ENCODE measurements at regions not wholly inside any gene's neighbourhood (a gene's known extent, or its start where the extent isn't known, plus 50 kb on each side); places are given as distances from the start of the nearest gene placed in this dataset.

GRCh38 chr1:99083338-99083737 lies 78.7 kb upstream of the PLPPR5 start:
- Histone ChIP-seq H3K27me3 (ENCODE audit: insufficient read depth, low read length) (no peaks in the 10 kb centered on the region), H3K27ac (ENCODE audit: insufficient read length, low read depth, low read length) (no peak overlapping the region), H2BK5ac (ENCODE audit: insufficient read length, low read length) (no peak overlapping the region), H3K4ac (ENCODE audit: low read depth, low read length) (no peak overlapping the region), H3T11ph (ENCODE audit: low read length) (no peak overlapping the region), H3K9me3 (ENCODE audit: control insufficient read depth, low read depth, low read length) (no peaks in the 10 kb centered on the region), H3K23ac (ENCODE audit: insufficient read length, low read depth, low read length) (no peak overlapping the region), H3K9ac (ENCODE audit: extremely low read depth, insufficient read length, low read length) (no peak overlapping the region), H3K14ac (ENCODE audit: insufficient read depth, low read length) (no peak overlapping the region), H2BK15ac (ENCODE audit: low read depth, low read length) (no peak overlapping the region), H3K4me2 (ENCODE audit: insufficient read depth, insufficient read length, low read length) (no peak overlapping the region), H2BK20ac (ENCODE audit: low read depth, low read length, poor library complexity, severe bottlenecking) (no peak overlapping the region), H3K79me1 (ENCODE audit: insufficient read depth, low read depth, low read length, poor library complexity, severe bottlenecking) (no peaks in the 10 kb centered on the region), H4K20me1 (ENCODE audit: control insufficient read depth, insufficient read depth, insufficient read length) (no peaks in the 10 kb centered on the region), H3K4me1 (ENCODE audit: insufficient read depth, low read length) (no peaks in the 10 kb centered on the region), H2BK12ac (ENCODE audit: insufficient read length, low read depth, low read length) (no peak overlapping the region), H3K79me2 (ENCODE audit: insufficient read depth, low read length) (no peaks in the 10 kb centered on the region), H2BK120ac (ENCODE audit: low read depth, low read length, poor library complexity, severe bottlenecking) (no peak overlapping the region), H3K18ac (ENCODE audit: insufficient read length, low read depth, low read length) (no peak overlapping the region), H3K56ac (ENCODE audit: insufficient read length, low read depth, low read length) (no peak overlapping the region), H2AFZ (ENCODE audit: low read length) (no peak overlapping the region), H2AK5ac (ENCODE audit: insufficient read length, low read length) (no peak overlapping the region), H4K8ac (replicated peaks; ENCODE audit: insufficient read length, low read depth, low read length) (no peak overlapping the region), H4K91ac (ENCODE audit: insufficient read length, low read depth, low read length) (no peak overlapping the region), H4K5ac (ENCODE audit: insufficient read length, low read depth, low read length) (no peak overlapping the region), H3K23me2 (ENCODE audit: insufficient read length, low read depth, low read length, poor library complexity, severe bottlenecking) (no peaks in the 10 kb centered on the region)
- H3K27ac Mint-ChIP-seq = no peak overlapping the region
- no peaks in the 10 kb centered on the region for H3K4me1 Mint-ChIP-seq
- TF ChIP-seq CTCF (conservative IDR thresholded peaks at IDR 0.05) = no peak
- no peak for DNase-seq
- H3K27me3 Mint-ChIP-seq (ENCODE audit: low read depth) = no peaks in the 10 kb centered on the region
- WGBS (ENCODE audit: extremely low coverage, insufficient read length, low lambda C conversion rate) = no CpG with 5 or more reads among the region's 4 CpGs
- no peak overlapping the region for H3K4me3 Mint-ChIP-seq
- no peaks in the 10 kb centered on the region; a peak in 2 of 5 replicates for H3K9me3 Mint-ChIP-seq
- no peaks in the 10 kb centered on the region; a peak in 2 of 7 replicates for H3K36me3 Mint-ChIP-seq (ENCODE audit: insufficient read depth in 1 of 3, low read depth in 3 of 3)

All from H9 (cell line).